ENCODE measurements at regions not wholly inside any gene's neighbourhood (a gene's known extent, or its start where the extent isn't known, plus 50 kb on each side); places are given as distances from the start of the nearest gene placed in this dataset.

GRCh38 chrX:147217334-147217733 lies 402.8 kb upstream of the CXorf51A start:
- Mint-ChIP-seq H3K4me1 (no peaks in the 10 kb centered on the region; the same call in 2 of the 3 replicates), H3K27me3 (ENCODE audit: insufficient read depth, low read depth, poor library complexity) (no peaks in the 10 kb centered on the region), H3K4me3 (no peak overlapping the region), H3K36me3 (ENCODE audit: low read depth) (no peaks in the 10 kb centered on the region; the same call in 2 of the 3 replicates), H3K9me3 (0 out of 3 replicates have a peak, but pooled peaks cover under 1% of the 10 kb centered on the region), H3K27ac (no peak overlapping the region)
- H3K9me2 ChIP-seq (ENCODE audit: insufficient read depth) = no peaks in the 10 kb centered on the region
- no peak overlapping the region for H3K4me2 ChIP-seq
- no peaks in the 10 kb centered on the region for H3K27me3 ChIP-seq (ENCODE audit: insufficient read depth)
- H3K4me1 ChIP-seq (ENCODE audit: insufficient read depth) = no peaks in the 10 kb centered on the region; the same call in 1 of the 2 replicates
- no peaks in the 10 kb centered on the region for H4K20me1 ChIP-seq (replicated peaks; ENCODE audit: insufficient read depth)
- H3K36me3 ChIP-seq (ENCODE audit: insufficient read depth) = no peaks in the 10 kb centered on the region
- TF ChIP-seq CTCF (conservative IDR thresholded peaks at IDR 0.05; ENCODE audit: low read depth in 2 of 2) = no peak
- no peak for TF ChIP-seq POLR2AphosphoS5 (IDR thresholded peaks at IDR 0.05; ENCODE audit: low read depth)
- no peak for TF ChIP-seq REST (IDR thresholded peaks at IDR 0.05; ENCODE audit: unreplicated experiment)
- no peak for TF ChIP-seq ZNF462 (CRISPR knock-in tag; IDR thresholded peaks at IDR 0.05)
- no peak for TF ChIP-seq JUNB (IDR thresholded peaks at IDR 0.05; ENCODE audit: unreplicated experiment)
- no peak for TF ChIP-seq EZH2 (IDR thresholded peaks at IDR 0.05; ENCODE audit: low read depth, unreplicated experiment)
- no peak for TF ChIP-seq ZNF114 (CRISPR knock-in tag; IDR thresholded peaks at IDR 0.05)
- no peak for TF ChIP-seq NANOG (IDR thresholded peaks at IDR 0.05; ENCODE audit: borderline replicate concordance)
- TF ChIP-seq ZNF331 (CRISPR knock-in tag; IDR thresholded peaks at IDR 0.05; ENCODE audit: low read depth) = no peak
- TF ChIP-seq STAT1 (IDR thresholded peaks at IDR 0.05; ENCODE audit: unreplicated experiment) = no peak
- TF ChIP-seq EZH2phosphoT487 (IDR thresholded peaks at IDR 0.05; ENCODE audit: unreplicated experiment) = no peak
- no peak for TF ChIP-seq ETS1 (IDR thresholded peaks at IDR 0.05)
- no peaks in the 10 kb centered on the region for H3F3A ChIP-seq (replicated peaks; ENCODE audit: low read depth)
- H3K27ac ChIP-seq (ENCODE audit: low read depth) = no peak overlapping the region
- ATAC-seq = no peak
- H3K79me2 ChIP-seq (replicated peaks; ENCODE audit: insufficient read depth) = no peaks in the 10 kb centered on the region
- no peak overlapping the region for H2AFZ ChIP-seq
- no peak overlapping the region for H3K4me3 ChIP-seq
- no peak for DNase-seq (ENCODE audit: low spot score)
